ENCODE measurements at regions not wholly inside any gene's neighbourhood (a gene's known extent, or its start where the extent isn't known, plus 50 kb on each side); places are given as distances from the start of the nearest gene placed in this dataset.

DNA sequence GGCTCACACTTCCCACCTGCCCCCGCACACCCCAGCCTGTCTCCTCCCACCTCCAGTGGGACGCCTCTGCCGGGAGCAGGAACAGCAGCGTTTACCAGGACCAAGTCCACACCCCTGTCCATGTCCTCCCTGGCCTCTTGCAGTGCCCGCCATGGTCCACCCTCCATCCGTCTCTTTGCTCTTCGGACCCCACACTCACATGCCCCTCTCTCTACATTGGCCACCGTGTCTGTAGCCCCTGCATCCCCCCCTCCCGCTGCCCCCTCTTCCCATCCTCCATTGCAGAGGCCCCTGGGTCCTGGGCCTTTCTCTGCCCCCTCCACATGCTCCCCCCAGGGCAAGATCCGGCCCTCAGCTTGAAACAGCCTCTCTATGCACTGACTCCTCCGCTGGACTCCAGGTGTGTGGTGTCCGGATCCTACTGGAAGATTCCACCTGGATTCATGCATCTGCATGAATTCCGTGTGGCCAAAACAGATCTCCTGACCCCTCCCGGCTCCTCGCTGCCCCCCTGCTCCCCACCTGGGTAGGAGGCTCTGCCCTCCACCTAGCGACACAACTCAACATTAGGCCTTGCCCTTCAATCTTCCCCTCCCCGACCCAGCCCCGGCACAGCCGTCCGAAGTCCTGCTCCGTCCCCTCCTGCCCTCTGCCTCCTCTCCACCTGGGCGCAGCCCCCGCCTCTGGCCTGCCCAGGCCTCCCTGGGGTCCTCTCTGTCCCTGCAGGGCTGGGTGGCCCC lies 168.5 kb downstream of the OLFM1 start:
- no peak overlapping the region for H3K4me3 ChIP-seq (ENCODE audit: low read depth, low read length)
- TF ChIP-seq, protein P1, sequence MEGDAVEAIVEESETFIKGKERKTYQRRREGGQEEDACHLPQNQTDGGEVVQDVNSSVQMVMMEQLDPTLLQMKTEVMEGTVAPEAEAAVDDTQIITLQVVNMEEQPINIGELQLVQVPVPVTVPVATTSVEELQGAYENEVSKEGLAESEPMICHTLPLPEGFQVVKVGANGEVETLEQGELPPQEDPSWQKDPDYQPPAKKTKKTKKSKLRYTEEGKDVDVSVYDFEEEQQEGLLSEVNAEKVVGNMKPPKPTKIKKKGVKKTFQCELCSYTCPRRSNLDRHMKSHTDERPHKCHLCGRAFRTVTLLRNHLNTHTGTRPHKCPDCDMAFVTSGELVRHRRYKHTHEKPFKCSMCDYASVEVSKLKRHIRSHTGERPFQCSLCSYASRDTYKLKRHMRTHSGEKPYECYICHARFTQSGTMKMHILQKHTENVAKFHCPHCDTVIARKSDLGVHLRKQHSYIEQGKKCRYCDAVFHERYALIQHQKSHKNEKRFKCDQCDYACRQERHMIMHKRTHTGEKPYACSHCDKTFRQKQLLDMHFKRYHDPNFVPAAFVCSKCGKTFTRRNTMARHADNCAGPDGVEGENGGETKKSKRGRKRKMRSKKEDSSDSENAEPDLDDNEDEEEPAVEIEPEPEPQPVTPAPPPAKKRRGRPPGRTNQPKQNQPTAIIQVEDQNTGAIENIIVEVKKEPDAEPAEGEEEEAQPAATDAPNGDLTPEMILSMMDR (IDR thresholded peaks at IDR 0.05; ENCODE audit: low read depth, low read length) = no peak
- TF ChIP-seq, protein P2, sequence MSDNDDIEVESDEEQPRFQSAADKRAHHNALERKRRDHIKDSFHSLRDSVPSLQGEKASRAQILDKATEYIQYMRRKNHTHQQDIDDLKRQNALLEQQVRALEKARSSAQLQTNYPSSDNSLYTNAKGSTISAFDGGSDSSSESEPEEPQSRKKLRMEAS (IDR thresholded peaks at IDR 0.05; ENCODE audit: low read depth, low read length) = no peak
- TF ChIP-seq POLR2A (IDR thresholded peaks at IDR 0.05; ENCODE audit: extremely low read depth, insufficient read length) (no peak), MYC (IDR thresholded peaks at IDR 0.05; ENCODE audit: low read depth, low read length) (no peak)
- DNase-seq (ENCODE audit: low read depth) = no peak

DNA sequence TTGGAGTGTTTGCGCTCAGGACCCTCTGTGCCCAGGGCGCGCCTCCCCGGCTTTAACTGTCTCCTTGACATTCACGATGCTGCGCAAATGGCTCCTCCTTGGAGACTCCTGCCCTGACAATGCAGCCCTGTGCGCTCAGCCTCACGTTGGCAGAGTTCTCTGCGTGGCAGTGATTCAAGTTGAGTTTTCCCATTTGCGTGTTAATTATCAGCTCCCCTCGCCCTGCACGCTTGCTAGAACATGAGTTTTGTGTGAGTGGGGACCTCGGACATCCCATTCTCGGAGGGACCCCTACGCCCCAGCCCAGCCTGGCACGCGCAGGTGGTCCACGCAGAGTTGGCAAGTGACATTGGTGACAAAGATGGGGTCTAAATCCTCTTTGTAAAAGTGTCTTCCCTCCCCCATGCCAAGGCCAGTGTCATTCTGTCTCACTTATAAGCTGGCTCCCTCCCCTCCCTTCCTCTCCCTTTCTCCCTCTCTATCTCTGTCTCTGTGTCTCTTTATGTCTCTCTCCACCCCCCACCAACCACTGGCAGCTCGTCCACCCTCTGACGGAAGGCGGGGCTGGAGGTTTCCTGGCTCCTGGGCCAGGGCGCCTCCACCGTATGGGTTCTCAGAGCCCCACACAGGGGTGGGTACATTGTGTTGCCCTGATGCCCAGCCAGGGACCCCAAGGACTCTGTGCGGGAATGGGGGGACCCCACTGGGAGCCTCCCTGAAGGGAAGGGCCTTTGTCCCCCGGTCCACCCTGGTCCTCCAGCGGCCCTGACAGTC lies 169.3 kb downstream of the OLFM1 start:
- no peak overlapping the region for H3K4me3 ChIP-seq (ENCODE audit: low read depth, low read length)
- no peak for DNase-seq (ENCODE audit: low read depth)
- TF ChIP-seq, protein P2 (IDR thresholded peaks at IDR 0.05; ENCODE audit: low read depth, low read length) = no peak
- no peak for TF ChIP-seq MYC (IDR thresholded peaks at IDR 0.05; ENCODE audit: low read depth, low read length)

DNA sequence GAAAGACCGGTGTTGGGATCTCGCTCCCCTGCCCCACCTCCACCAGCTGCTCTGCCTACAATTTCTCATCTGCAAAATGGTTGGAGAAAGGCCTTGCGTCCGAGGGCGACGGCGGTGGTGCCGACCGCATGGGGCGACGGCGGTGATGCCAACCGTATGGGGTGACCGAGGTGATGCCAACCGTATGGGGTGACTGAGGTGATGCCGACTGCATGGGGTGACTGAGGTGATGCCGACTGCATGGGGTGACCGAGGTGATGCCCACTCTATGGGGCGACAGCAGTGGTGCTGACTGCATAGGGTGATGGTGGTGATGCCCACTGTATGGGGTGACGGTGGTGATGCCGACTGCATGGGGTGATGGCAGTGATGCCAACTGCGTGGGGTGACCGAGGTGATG lies 171.0 kb downstream of the OLFM1 start:
- H3K4me3 ChIP-seq (ENCODE audit: low read depth, low read length) = no peak overlapping the region

DNA sequence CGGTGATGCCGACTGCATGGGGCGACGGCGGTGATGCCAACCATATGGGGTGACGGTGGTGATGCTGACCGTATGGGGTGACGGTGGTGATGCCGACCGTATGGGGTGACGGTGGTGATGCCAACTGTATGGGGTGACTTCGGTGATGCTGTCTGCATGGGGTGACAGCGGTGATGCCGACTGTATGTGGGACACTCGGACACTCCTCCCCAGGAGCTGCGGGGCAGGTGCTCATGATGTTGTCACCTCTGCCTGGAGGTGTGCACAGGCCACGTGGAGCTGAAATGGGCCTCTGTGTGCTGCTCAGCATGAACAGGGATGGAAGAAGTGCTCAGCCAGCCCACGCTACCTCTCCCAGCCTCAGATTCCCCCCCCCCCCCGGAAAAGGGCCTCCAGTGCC lies 171.8 kb downstream of the OLFM1 start:
- TF ChIP-seq, protein P1 (IDR thresholded peaks at IDR 0.05; ENCODE audit: low read depth, low read length) = no peak
- TF ChIP-seq, protein P2 (IDR thresholded peaks at IDR 0.05; ENCODE audit: low read depth, low read length) = no peak
- no peak for TF ChIP-seq MYC (IDR thresholded peaks at IDR 0.05; ENCODE audit: low read depth, low read length)
- no peak for TF ChIP-seq POLR2A (IDR thresholded peaks at IDR 0.05; ENCODE audit: extremely low read depth, insufficient read length)
- DNase-seq (ENCODE audit: low read depth) = no peak
- no peak overlapping the region for H3K4me3 ChIP-seq (ENCODE audit: low read depth, low read length)

More for the DNA sequence above, 171.0 kb downstream of the OLFM1 start:
- TF ChIP-seq POLR2A (IDR thresholded peaks at IDR 0.05; ENCODE audit: extremely low read depth, insufficient read length) = no peak
- DNase-seq (ENCODE audit: low read depth) = no peak

DNA sequence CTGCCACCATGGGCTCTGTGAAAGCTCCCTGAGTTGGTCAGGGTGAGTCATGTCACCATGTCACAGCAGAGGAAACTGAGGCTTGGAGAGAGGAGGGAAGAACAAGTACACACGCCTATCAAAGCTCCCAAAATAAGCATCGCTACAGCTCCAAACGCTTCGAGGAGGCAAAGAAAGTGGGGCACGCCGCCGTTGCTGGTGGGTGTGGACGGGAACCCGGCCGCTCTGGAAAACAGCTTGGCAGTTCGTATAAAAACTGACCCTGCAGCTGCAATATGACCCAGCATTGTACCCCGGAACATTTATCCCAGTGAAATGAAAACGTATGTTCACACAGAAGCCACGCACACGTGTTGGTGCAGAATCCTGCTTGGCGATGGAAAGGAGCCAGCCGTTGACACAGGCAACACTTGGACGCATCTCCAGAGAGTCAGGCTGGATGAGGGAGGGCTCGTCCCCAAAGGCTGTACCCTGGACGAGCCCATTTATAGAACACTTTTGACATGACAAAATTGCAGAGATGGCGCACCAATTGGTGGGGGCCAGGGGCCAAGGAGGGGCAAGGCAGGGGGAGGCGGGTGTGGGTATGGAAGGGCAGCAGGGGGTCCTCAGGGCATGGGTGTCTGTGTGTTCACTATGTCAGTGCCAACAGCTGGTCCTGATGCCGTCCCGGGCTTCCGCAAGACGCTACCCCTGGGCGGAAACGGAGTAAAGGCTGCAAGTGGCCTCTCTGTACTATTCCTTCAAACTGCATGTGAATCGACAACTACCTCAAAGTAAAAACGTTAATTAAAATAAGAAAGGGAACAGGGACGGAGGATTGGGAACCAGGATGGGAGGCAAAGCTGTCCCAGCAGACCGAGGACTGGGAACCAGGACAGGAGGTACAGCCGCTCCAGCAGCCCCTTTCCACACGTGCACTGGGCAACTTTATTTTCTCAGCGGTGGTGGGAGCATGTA lies 173.0 kb downstream of the OLFM1 start:
- no peak overlapping the region for H3K4me3 ChIP-seq (ENCODE audit: low read depth, low read length)
- DNase-seq (ENCODE audit: low read depth) = no peak
- no peak for TF ChIP-seq MYC (IDR thresholded peaks at IDR 0.05; ENCODE audit: low read depth, low read length)
- TF ChIP-seq, protein P2 (IDR thresholded peaks at IDR 0.05; ENCODE audit: low read depth, low read length) = no peak
- TF ChIP-seq, protein P1 (IDR thresholded peaks at IDR 0.05; ENCODE audit: low read depth, low read length) = no peak
- no peak for TF ChIP-seq POLR2A (IDR thresholded peaks at IDR 0.05; ENCODE audit: extremely low read depth, insufficient read length)

DNA sequence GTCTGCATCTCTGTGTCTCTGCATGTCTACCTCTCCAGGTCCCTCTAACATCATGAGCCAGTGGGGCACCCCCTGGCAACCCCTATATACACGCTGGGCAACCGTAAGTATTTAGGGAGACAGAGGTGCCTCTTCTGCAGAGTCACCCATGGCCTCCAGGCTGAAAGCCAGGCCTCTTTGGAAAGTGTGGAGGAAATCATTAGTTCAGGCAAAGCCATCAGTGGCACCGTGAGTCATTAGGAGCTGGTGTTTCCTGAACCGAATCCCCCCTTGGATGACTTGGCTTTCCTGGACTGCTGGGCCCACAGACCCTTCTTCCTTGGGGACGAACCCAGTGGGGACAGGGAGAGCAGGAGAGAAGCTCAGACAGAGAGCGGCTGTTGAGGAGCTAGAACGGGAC lies 174.8 kb downstream of the OLFM1 start:
- TF ChIP-seq POLR2A (IDR thresholded peaks at IDR 0.05; ENCODE audit: extremely low read depth, insufficient read length) (no peak), MYC (IDR thresholded peaks at IDR 0.05; ENCODE audit: low read depth, low read length) (no peak)
- TF ChIP-seq, protein P2 (IDR thresholded peaks at IDR 0.05; ENCODE audit: low read depth, low read length) = no peak
- TF ChIP-seq, protein P1 (IDR thresholded peaks at IDR 0.05; ENCODE audit: low read depth, low read length) = no peak
- no peak overlapping the region for H3K4me3 ChIP-seq (ENCODE audit: low read depth, low read length)
- no peak for DNase-seq (ENCODE audit: low read depth)

Data from NB4 (cell line).